GM19468 (cell line): ENCODE measurements at regions not wholly inside any gene's neighbourhood (a gene's known extent, or its start where the extent isn't known, plus 50 kb on each side); places are given as distances from the start of the nearest gene placed in this dataset.

Experiments used
- ATAC-seq: cut with Tn5 transposase; IDR thresholded peaks from one replicate; pipeline ENCODE4 v1.9.1; 2021; ENCODE audit warnings: mild to moderate bottlenecking, moderate library complexity, moderate number of reproducible peaks; ENCODE audit not compliant: unreplicated experiment; ENCODE audit errors: extremely low read depth

- no peak for ATAC-seq
Observed at GRCh38 chr13:106259928-106260327, 275.5 kb downstream of the EFNB2 start.

GRCh38 chr13:106246666-106247188, 288.7 kb downstream of the EFNB2 start:
- no peak for ATAC-seq

GRCh38 chr13:106246242-106246641, 289.2 kb downstream of the EFNB2 start:
- ATAC-seq: no peak

- no peak for ATAC-seq
Observed at GRCh38 chr13:106243011-106243565, 292.4 kb downstream of the EFNB2 start.

- ATAC-seq: no peak
Observed at GRCh38 chr13:106241974-106242953, 293.2 kb downstream of the EFNB2 start.

- ATAC-seq: no peak
Observed at GRCh38 chr13:106238690-106239089, 296.8 kb downstream of the EFNB2 start.

GRCh38 chr13:106234636-106235035, 300.8 kb downstream of the EFNB2 start:
- ATAC-seq: no peak

GRCh38 chr13:106233134-106233735, 302.2 kb downstream of the EFNB2 start:
- ATAC-seq: no peak

GRCh38 chr13:106232681-106233080, 302.8 kb downstream of the EFNB2 start:
- ATAC-seq: no peak

GRCh38 chr13:106230450-106230849, 305.0 kb downstream of the EFNB2 start:
- ATAC-seq: no peak

GRCh38 chr13:106225126-106225525, 310.3 kb downstream of the EFNB2 start:
- no peak for ATAC-seq

- ATAC-seq: no peak
Observed at GRCh38 chr13:106220211-106220610, 315.3 kb downstream of the EFNB2 start.

GRCh38 chr13:106213028-106213757, 322.3 kb downstream of the EFNB2 start:
- ATAC-seq: no peak

GRCh38 chr13:106212386-106213010, 323.0 kb downstream of the EFNB2 start:
- ATAC-seq: no peak

GRCh38 chr13:106210324-106210723, 325.1 kb downstream of the EFNB2 start:
- no peak for ATAC-seq

GRCh38 chr13:106205871-106206270, 329.6 kb downstream of the EFNB2 start:
- ATAC-seq: no peak

- ATAC-seq: no peak
Observed at GRCh38 chr13:106197496-106197895, 338.0 kb downstream of the EFNB2 start.

- ATAC-seq: no peak
Observed at GRCh38 chr13:106187501-106188095, 347.9 kb downstream of the EFNB2 start.

GRCh38 chr13:106187101-106187500, 348.4 kb downstream of the EFNB2 start:
- no peak for ATAC-seq
